Panc1 (cell line): ENCODE measurements at regions not wholly inside any gene's neighbourhood (a gene's known extent, or its start where the extent isn't known, plus 50 kb on each side); places are given as distances from the start of the nearest gene placed in this dataset.

Experiments
- POLR2AphosphoS5 ChIP-seq: IDR thresholded peaks from 2 replicates; pipeline ENCODE4 v1.6.1; 2012; ENCODE audit warnings: mild to moderate bottlenecking, low read depth, low read length, moderate library complexity
- SIN3A ChIP-seq: IDR thresholded peaks from 2 replicates; pipeline ENCODE4 v1.6.1; 2012; ENCODE audit warnings: low read depth, mild to moderate bottlenecking, low read length, moderate library complexity, borderline replicate concordance; ENCODE audit not compliant: insufficient read depth
- TCF7L2 ChIP-seq: IDR thresholded peaks from 2 replicates; pipeline ENCODE4 v1.6.1; 2011; ENCODE audit warnings: mild to moderate bottlenecking, low read depth, low read length, inconsistent platforms
- TF ChIP-seq, protein P1 (sequence below): fragments of 450-650 bp; IDR thresholded peaks from 2 replicates; pipeline ENCODE4 v1.5.1; 2017; ENCODE audit warnings: mild to moderate bottlenecking

DNA sequence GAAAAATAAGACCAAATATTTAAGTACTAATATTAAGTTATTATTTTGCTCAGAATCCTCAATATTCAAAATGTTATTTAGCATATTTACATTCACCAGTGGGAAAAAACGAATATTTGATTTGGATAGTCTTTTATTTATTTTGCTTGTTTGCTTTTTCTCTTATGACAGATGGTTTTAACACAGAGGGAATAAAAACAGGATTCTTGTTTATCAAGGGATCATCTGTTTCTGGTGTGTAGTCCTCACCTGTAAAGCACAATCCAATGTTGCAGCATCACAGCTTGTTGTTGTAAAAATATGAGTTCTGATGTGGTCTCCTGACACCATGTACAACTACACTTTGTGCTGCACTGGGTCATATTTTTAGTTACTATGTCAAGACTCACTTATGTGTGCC is 103.9 kb downstream of the AVPR1A start:
- TF ChIP-seq, protein P1, sequence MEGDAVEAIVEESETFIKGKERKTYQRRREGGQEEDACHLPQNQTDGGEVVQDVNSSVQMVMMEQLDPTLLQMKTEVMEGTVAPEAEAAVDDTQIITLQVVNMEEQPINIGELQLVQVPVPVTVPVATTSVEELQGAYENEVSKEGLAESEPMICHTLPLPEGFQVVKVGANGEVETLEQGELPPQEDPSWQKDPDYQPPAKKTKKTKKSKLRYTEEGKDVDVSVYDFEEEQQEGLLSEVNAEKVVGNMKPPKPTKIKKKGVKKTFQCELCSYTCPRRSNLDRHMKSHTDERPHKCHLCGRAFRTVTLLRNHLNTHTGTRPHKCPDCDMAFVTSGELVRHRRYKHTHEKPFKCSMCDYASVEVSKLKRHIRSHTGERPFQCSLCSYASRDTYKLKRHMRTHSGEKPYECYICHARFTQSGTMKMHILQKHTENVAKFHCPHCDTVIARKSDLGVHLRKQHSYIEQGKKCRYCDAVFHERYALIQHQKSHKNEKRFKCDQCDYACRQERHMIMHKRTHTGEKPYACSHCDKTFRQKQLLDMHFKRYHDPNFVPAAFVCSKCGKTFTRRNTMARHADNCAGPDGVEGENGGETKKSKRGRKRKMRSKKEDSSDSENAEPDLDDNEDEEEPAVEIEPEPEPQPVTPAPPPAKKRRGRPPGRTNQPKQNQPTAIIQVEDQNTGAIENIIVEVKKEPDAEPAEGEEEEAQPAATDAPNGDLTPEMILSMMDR: no peak
- TF ChIP-seq POLR2AphosphoS5 (no peak), TCF7L2 (no peak), SIN3A (no peak)
